Transverse colon (tissue), 3 donors: ENCODE measurements at regions not wholly inside any gene's neighbourhood (a gene's known extent, or its start where the extent isn't known, plus 50 kb on each side); places are given as distances from the start of the nearest gene placed in this dataset.

Source experiments
- EP300 ChIP-seq: sonication (generic); formaldehyde crosslinking; IDR thresholded peaks from one replicate; pipeline ENCODE4 v1.6.1; 2017; ENCODE audit warnings: antibody characterized with exemption, low read depth
- POLR2A ChIP-seq: fragments of 450-650 bp; IDR thresholded peaks from one replicate; pipeline ENCODE4 v1.6.1; 2016; ENCODE audit warnings: antibody characterized with exemption, mild to moderate bottlenecking, moderate library complexity
- POLR2AphosphoS5 ChIP-seq, 3 donors: sonication (generic); formaldehyde crosslinking; IDR thresholded peaks; one replicate each; pipeline ENCODE4 v1.6.1; 2016; ENCODE audit warnings: antibody characterized with exemption in 3 of 3

- TF ChIP-seq POLR2A (no peak), POLR2AphosphoS5 (IDR thresholded peaks at IDR 0.05) (no peak), EP300 (no peak)
These were observed 828.9 kb downstream of the GLUD2 start for GRCh38 chrX:121876305-121876704.
